HG02943 (cell line): ENCODE measurements at regions not wholly inside any gene's neighbourhood (a gene's known extent, or its start where the extent isn't known, plus 50 kb on each side); places are given as distances from the start of the nearest gene placed in this dataset.

Source experiments
- ATAC-seq: cut with Tn5 transposase; IDR thresholded peaks from one replicate; pipeline ENCODE4 v1.9.1; 2021; ENCODE audit warnings: mild to moderate bottlenecking, low read depth, moderate library complexity; ENCODE audit not compliant: unreplicated experiment

GRCh38 chrX:87727620-87728019, 210.0 kb downstream of the KLHL4 start:
- ATAC-seq, result no peak

- ATAC-seq, result no peak
These were observed 210.4 kb downstream of the KLHL4 start for GRCh38 chrX:87728024-87728423.

- ATAC-seq, result no peak
These were observed 210.9 kb downstream of the KLHL4 start for GRCh38 chrX:87728459-87728858.

- ATAC-seq, result no peak
These were observed 214.5 kb downstream of the KLHL4 start for GRCh38 chrX:87732133-87732532.

- no peak for ATAC-seq
These were observed 219.0 kb downstream of the KLHL4 start for GRCh38 chrX:87736576-87736975.

- ATAC-seq, result no peak
These were observed 226.8 kb downstream of the KLHL4 start for GRCh38 chrX:87744391-87744790.

- no peak for ATAC-seq
These were observed 237.9 kb downstream of the KLHL4 start for GRCh38 chrX:87755493-87755892.

GRCh38 chrX:87788976-87789375, 271.4 kb downstream of the KLHL4 start:
- ATAC-seq, result no peak

GRCh38 chrX:87798039-87798438, 280.4 kb downstream of the KLHL4 start:
- no peak for ATAC-seq

- ATAC-seq, result no peak
These were observed 288.4 kb downstream of the KLHL4 start for GRCh38 chrX:87805829-87806490.

- ATAC-seq, result no peak
These were observed 291.1 kb downstream of the KLHL4 start for GRCh38 chrX:87808576-87809243.

GRCh38 chrX:87813566-87813965, 296.0 kb downstream of the KLHL4 start:
- ATAC-seq, result no peak

- ATAC-seq, result no peak
These were observed 329.4 kb downstream of the KLHL4 start for GRCh38 chrX:87846956-87847355.

GRCh38 chrX:87873347-87873941, 355.8 kb downstream of the KLHL4 start:
- ATAC-seq, result peak; percentile 86

- ATAC-seq, result peak; percentile 36
These were observed 356.4 kb downstream of the KLHL4 start for GRCh38 chrX:87874043-87874442.

- no peak for ATAC-seq
These were observed 361.3 kb downstream of the KLHL4 start for GRCh38 chrX:87878926-87879325.

GRCh38 chrX:87890437-87890836, 372.8 kb downstream of the KLHL4 start:
- ATAC-seq, result no peak

- ATAC-seq, result no peak
These were observed 377.8 kb downstream of the KLHL4 start for GRCh38 chrX:87895421-87895820.

GRCh38 chrX:87896057-87896456, 378.5 kb downstream of the KLHL4 start:
- no peak for ATAC-seq

- ATAC-seq, result peak; percentile 57
These were observed 382.8 kb downstream of the KLHL4 start for GRCh38 chrX:87900320-87900908.

GRCh38 chrX:87901060-87901459, 383.5 kb downstream of the KLHL4 start:
- no peak for ATAC-seq

GRCh38 chrX:87914726-87915125, 397.1 kb downstream of the KLHL4 start:
- no peak for ATAC-seq
